Kidney (tissue), 13 donors: ENCODE measurements at regions not wholly inside any gene's neighbourhood (a gene's known extent, or its start where the extent isn't known, plus 50 kb on each side); places are given as distances from the start of the nearest gene placed in this dataset.

Experiments
- DNase-seq, 5 donors: peaks; one replicate each; pipeline ENCODE4 v3.0.0-alpha.2; 2013 to 2020
- FAIRE-seq: peaks from 2 replicates; lab custom pipeline; 2012; peaks lifted over from hg19 to GRCh38; lab: Jason Lieb, UNC
- H3K27ac ChIP-seq, 2 donors: one replicate each; pipeline ENCODE4 v1.7.0; 2013; ENCODE audit warnings: low read depth in 2 of 2, low read length in 2 of 2, inconsistent platforms in 1 of 2
- H3K27me3 ChIP-seq: one replicate; pipeline ENCODE4 v1.7.1; 2013; ENCODE audit warnings: low read length, inconsistent platforms; ENCODE audit not compliant: control insufficient read depth, insufficient read depth
- H3K36me3 ChIP-seq, 3 donors: one replicate each; pipeline versions ENCODE4 v1.7.0 to v1.7.1; 2013; ENCODE audit warnings: low read length in 3 of 3, control low read depth in 1 of 3, inconsistent platforms in 1 of 3; ENCODE audit not compliant: insufficient read depth in 3 of 3, control insufficient read depth in 2 of 3
- H3K4me1 ChIP-seq, 3 donors: one replicate each; pipeline versions ENCODE4 v1.7.0 to v1.7.1; 2013; ENCODE audit warnings: low read length in 3 of 3, inconsistent platforms in 1 of 3, low read depth in 1 of 3; ENCODE audit not compliant: control insufficient read depth in 2 of 3, insufficient read depth in 2 of 3
- H3K4me3 ChIP-seq, 3 donors: one replicate each; pipeline versions ENCODE4 v1.7.0 to v1.8.1; 2013; ENCODE audit warnings: low read length in 3 of 3, control low read depth in 1 of 3, inconsistent platforms in 1 of 3
- H3K9ac ChIP-seq, 3 donors: one replicate each; pipeline versions ENCODE4 v1.7.0 to v1.7.1; 2013; ENCODE audit warnings: low read length in 3 of 3, control low read depth in 1 of 3, inconsistent platforms in 1 of 3
- H3K9me3 ChIP-seq, 3 donors: one replicate each; pipeline versions ENCODE4 v1.7.0 to v1.7.1; 2013; ENCODE audit warnings: low read length in 3 of 3, control low read depth in 1 of 3, inconsistent platforms in 1 of 3; ENCODE audit not compliant: control insufficient read depth in 2 of 3, insufficient read depth in 1 of 3
- CTCF ChIP-seq: IDR thresholded peaks from 3 replicates; pipeline ENCODE4 v1.5.1; 2012; ENCODE audit warnings: mild to moderate bottlenecking, moderate library complexity, borderline replicate concordance; ENCODE audit not compliant: insufficient read depth; ENCODE audit errors: extremely low read depth
- intact Hi-C: fragments of 100-400 bp; cut with DNase I; formaldehyde crosslinking; loops from one replicate; pipeline ENCODE4 v1.11.1; 2022
- donor health status: control.
- donor health status: control.
- donor health status: control.
- donor health status: control.
- donor health status: control.
- donor health status: DM: yes; HTN: yes; CAD: no.
- donor health status: Normal renal cell carcinoma (clear cell type).

DNA sequence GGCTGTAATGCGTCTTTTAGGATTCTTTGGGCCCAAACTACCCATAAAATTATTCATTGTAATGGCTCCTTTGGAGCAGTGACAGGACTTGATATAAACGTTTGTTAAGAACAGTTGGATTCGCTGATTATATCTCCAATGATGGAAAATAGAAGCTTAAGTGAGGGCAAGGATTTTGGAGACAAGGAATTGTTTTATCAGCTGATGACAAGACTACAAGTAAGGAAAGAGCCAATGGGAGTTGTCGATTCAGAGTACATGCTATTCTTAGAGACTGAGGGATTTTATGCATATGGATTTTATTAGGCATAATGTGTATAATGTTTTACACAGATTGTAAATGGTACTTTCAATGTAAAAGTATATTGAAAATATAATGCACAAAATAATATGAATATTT is 425.5 kb upstream of the RIOK2 start:
- Histone ChIP-seq H3K9ac (no peak overlapping the region), H3K36me3 (no peaks in the 10 kb centered on the region), H3K27me3 (no peaks in the 10 kb centered on the region), H3K4me1 (no peaks in the 10 kb centered on the region), H3K9me3 (peaks cover 0 to 7% (median 5%) of the 10 kb centered on the region in 3 donors), H3K4me3 (no peak overlapping the region), H3K27ac (no peak overlapping the region)
- intact Hi-C loops, result no loop called here
- no peak for TF ChIP-seq CTCF
- no peak for FAIRE-seq
- no peak for DNase-seq

GRCh38 chr5:97618721-97619120 is 435.7 kb upstream of the RIOK2 start:
- Histone ChIP-seq H3K9ac (no peak overlapping the region), H3K36me3 (no peaks in the 10 kb centered on the region), H3K9me3 (peaks cover 0 to 3% (median 0%) of the 10 kb centered on the region in 3 donors), H3K4me1 (no peaks in the 10 kb centered on the region), H3K4me3 (no peak overlapping the region), H3K27ac (no peak overlapping the region), H3K27me3 (no peaks in the 10 kb centered on the region)
- FAIRE-seq, result no peak
- intact Hi-C loops, result no loop called here
- TF ChIP-seq CTCF, result no peak
- DNase-seq, result no peak

DNA sequence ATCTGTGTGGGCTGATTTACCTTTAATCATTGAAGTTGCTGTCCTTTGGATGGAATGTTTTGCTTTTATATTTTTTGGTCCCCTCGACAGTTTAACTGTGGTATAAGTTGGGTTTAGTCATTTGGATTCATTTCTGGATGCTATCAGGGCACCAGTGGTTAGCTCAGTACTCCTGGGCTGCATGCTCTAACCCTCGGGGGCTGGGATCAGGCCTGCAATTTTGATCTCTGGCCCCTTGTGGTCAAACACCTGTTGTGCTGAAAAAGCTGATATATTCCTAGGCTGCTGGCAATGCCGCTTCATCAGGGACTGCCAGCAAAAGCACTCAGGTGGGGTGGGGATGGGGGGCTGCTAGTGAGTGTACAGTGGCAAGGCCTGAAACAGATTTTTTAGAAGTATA is 440.4 kb upstream of the RIOK2 start:
- Histone ChIP-seq H3K9ac (no peak overlapping the region), H3K36me3 (no peaks in the 10 kb centered on the region), H3K27ac (no peak overlapping the region), H3K27me3 (no peaks in the 10 kb centered on the region), H3K9me3 (peaks cover 0 to 3% (median 0%) of the 10 kb centered on the region in 3 donors), H3K4me3 (no peak overlapping the region), H3K4me1 (no peaks in the 10 kb centered on the region)
- no peak for TF ChIP-seq CTCF
- intact Hi-C loops, result no loop called here
- FAIRE-seq (no peak), DNase-seq (peak in 1 of 5 donors; percentile 21)

- intact Hi-C loops, result no loop called here
- Histone ChIP-seq H3K36me3 (no peaks in the 10 kb centered on the region), H3K9me3 (no peaks in the 10 kb centered on the region), H3K9ac (no peak overlapping the region), H3K4me1 (no peaks in the 10 kb centered on the region), H3K27ac (no peak overlapping the region), H3K27me3 (no peaks in the 10 kb centered on the region), H3K4me3 (no peak overlapping the region)
- TF ChIP-seq CTCF, result no peak
- DNase-seq (no peak), FAIRE-seq (no peak)
These were observed 441.8 kb upstream of the RIOK2 start for GRCh38 chr5:97624886-97625285.
